Glutamatergic neuron (in vitro differentiated cells): ENCODE measurements at regions not wholly inside any gene's neighbourhood (a gene's known extent, or its start where the extent isn't known, plus 50 kb on each side); places are given as distances from the start of the nearest gene placed in this dataset.

ENCODE experiments used
- DNase-seq: peaks from one replicate; pipeline ENCODE4 v3.0.0; 2022
- H3K27ac Mint-ChIP-seq: one replicate; pipeline ENCODE4 v1.8.0; 2020; ENCODE audit warnings: mild to moderate bottlenecking, mixed read lengths, inconsistent platforms; ENCODE audit not compliant: unreplicated experiment
- H3K27me3 Mint-ChIP-seq: one replicate; pipeline ENCODE4 v1.8.0; 2020; ENCODE audit warnings: mild to moderate bottlenecking, moderate library complexity, mixed read lengths, inconsistent platforms; ENCODE audit not compliant: unreplicated experiment
- H3K36me3 Mint-ChIP-seq: one replicate; pipeline ENCODE4 v1.8.0; 2020; ENCODE audit warnings: mild to moderate bottlenecking, mixed read lengths, inconsistent platforms; ENCODE audit not compliant: unreplicated experiment
- H3K4me1 Mint-ChIP-seq: one replicate; pipeline ENCODE4 v1.8.0; 2020; ENCODE audit warnings: mild to moderate bottlenecking, low read depth, mixed read lengths, inconsistent platforms; ENCODE audit not compliant: unreplicated experiment
- H3K4me3 Mint-ChIP-seq: one replicate; pipeline ENCODE4 v1.8.0; 2020; ENCODE audit warnings: mild to moderate bottlenecking, mixed read lengths, inconsistent platforms; ENCODE audit not compliant: unreplicated experiment
- H3K9me3 Mint-ChIP-seq: one replicate; pipeline ENCODE4 v1.8.0; 2020; ENCODE audit warnings: mild to moderate bottlenecking, moderate library complexity, mixed read lengths, inconsistent platforms; ENCODE audit not compliant: unreplicated experiment
- CTCF ChIP-seq: fragments of 200-600 bp; sonication (generic); IDR thresholded peaks from one replicate; pipeline ENCODE4 v1.5.0; 2021; ENCODE audit not compliant: partially characterized antibody, unreplicated experiment

GRCh38 chr2:62432407-62432806 lies 73.6 kb downstream of the TMEM17 start:
- peaks cover 4% of the 10 kb centered on the region for H3K27me3 Mint-ChIP-seq
- TF ChIP-seq CTCF: no peak
- H3K36me3 Mint-ChIP-seq: no peaks in the 10 kb centered on the region
- no peak for DNase-seq
- H3K9me3 Mint-ChIP-seq: no peaks in the 10 kb centered on the region
- H3K4me1 Mint-ChIP-seq: no peaks in the 10 kb centered on the region
- no peak overlapping the region for H3K4me3 Mint-ChIP-seq
- no peak overlapping the region for H3K27ac Mint-ChIP-seq

GRCh38 chr2:62431512-62431911 lies 74.5 kb downstream of the TMEM17 start:
- H3K4me3 Mint-ChIP-seq: no peak overlapping the region
- H3K27me3 Mint-ChIP-seq: peaks cover 4% of the 10 kb centered on the region
- no peak overlapping the region for H3K27ac Mint-ChIP-seq
- no peak for DNase-seq
- TF ChIP-seq CTCF: no peak
- H3K9me3 Mint-ChIP-seq: peaks cover 3% of the 10 kb centered on the region
- no peaks in the 10 kb centered on the region for H3K36me3 Mint-ChIP-seq
- H3K4me1 Mint-ChIP-seq: no peaks in the 10 kb centered on the region

GRCh38 chr2:62430146-62430545 lies 75.8 kb downstream of the TMEM17 start:
- Mint-ChIP-seq H3K36me3 (no peaks in the 10 kb centered on the region), H3K4me3 (no peak overlapping the region), H3K4me1 (no peaks in the 10 kb centered on the region), H3K9me3 (peaks cover 3% of the 10 kb centered on the region), H3K27ac (no peak overlapping the region), H3K27me3 (peaks cover 3% of the 10 kb centered on the region)
- TF ChIP-seq CTCF: no peak
- DNase-seq: no peak

- Mint-ChIP-seq H3K4me3 (no peak overlapping the region), H3K27ac (no peak overlapping the region), H3K27me3 (no peaks in the 10 kb centered on the region), H3K36me3 (no peaks in the 10 kb centered on the region), H3K9me3 (peaks cover 6% of the 10 kb centered on the region), H3K4me1 (no peaks in the 10 kb centered on the region)
- DNase-seq: no peak
- TF ChIP-seq CTCF: no peak
These were observed 78.8 kb downstream of the TMEM17 start for GRCh38 chr2:62427146-62427545.

- Mint-ChIP-seq H3K27me3 (no peaks in the 10 kb centered on the region), H3K4me3 (no peak overlapping the region), H3K27ac (no peak overlapping the region), H3K36me3 (no peaks in the 10 kb centered on the region), H3K4me1 (no peaks in the 10 kb centered on the region), H3K9me3 (peaks cover 6% of the 10 kb centered on the region)
- TF ChIP-seq CTCF: no peak
- no peak for DNase-seq
These were observed 79.7 kb downstream of the TMEM17 start for GRCh38 chr2:62426154-62426912.
